Neural cell (in vitro differentiated cells): ENCODE measurements at regions not wholly inside any gene's neighbourhood (a gene's known extent, or its start where the extent isn't known, plus 50 kb on each side); places are given as distances from the start of the nearest gene placed in this dataset.

Experiments
- H2AFZ ChIP-seq: fragments of 200-600, 300-800 bp; sonication (generic), shearing (Covaris generic); 2 replicates; pipeline ENCODE4 v1.6.0; 2014; ENCODE audit warnings: low read depth, mild to moderate bottlenecking, antibody characterized with exemption, low read length, moderate library complexity
- H3F3A ChIP-seq: fragments of 200-600 bp; shearing (Covaris generic); 2 replicates; pipeline ENCODE4 v1.6.1; 2016; ENCODE audit warnings: mild to moderate bottlenecking, moderate library complexity, mixed read lengths, antibody characterized with exemption, low read length; ENCODE audit not compliant: insufficient read depth, poor library complexity, severe bottlenecking
- H3K27ac ChIP-seq: fragments of 200-600, 300-800 bp; sonication (generic), shearing (Covaris generic); 2 replicates; pipeline ENCODE4 v1.5.1; 2014; ENCODE audit warnings: mild to moderate bottlenecking, low read length, moderate library complexity
- H3K27me3 ChIP-seq: fragments of 300-800, 200-600 bp; sonication (generic), shearing (Covaris generic); 2 replicates; pipeline ENCODE4 v1.6.0; 2014; ENCODE audit warnings: mild to moderate bottlenecking, low read depth, low read length, moderate library complexity; ENCODE audit not compliant: insufficient read depth
- H3K36me3 ChIP-seq: fragments of 300-800, 200-600 bp; sonication (generic), shearing (Covaris generic); 2 replicates; pipeline ENCODE4 v1.5.1; 2014; ENCODE audit warnings: mild to moderate bottlenecking, antibody characterized with exemption, low read length, moderate library complexity; ENCODE audit not compliant: insufficient read depth
- H3K4me2 ChIP-seq: fragments of 300-800, 200-600 bp; sonication (generic), shearing (Covaris generic); 2 replicates; pipeline ENCODE4 v1.6.0; 2014; ENCODE audit warnings: mild to moderate bottlenecking, low read length
- H3K4me3 ChIP-seq: fragments of 300-800, 200-600 bp; sonication (generic), shearing (Covaris generic); 2 replicates; pipeline ENCODE4 v1.5.1; 2014; ENCODE audit warnings: mild to moderate bottlenecking, low read length, moderate library complexity
- H3K79me2 ChIP-seq: fragments of 200-600 bp; shearing (Covaris generic); replicated peaks from 2 replicates; pipeline ENCODE4 v1.6.0; 2014; ENCODE audit warnings: mild to moderate bottlenecking, low read length, moderate library complexity; ENCODE audit not compliant: insufficient read depth
- H3K9ac ChIP-seq: fragments of 300-800, 200-600 bp; sonication (generic), shearing (Covaris generic); 2 replicates; pipeline ENCODE4 v1.6.1; 2016; ENCODE audit warnings: mild to moderate bottlenecking, low read length, mixed read lengths
- H3K9me2 ChIP-seq: fragments of 200-600 bp; shearing (Covaris generic); 2 replicates; pipeline ENCODE4 v1.6.1; 2016; ENCODE audit warnings: mild to moderate bottlenecking, low read length, mixed read lengths; ENCODE audit not compliant: insufficient read depth
- H3K9me3 ChIP-seq: fragments of 200-600, 300-800 bp; sonication (generic), shearing (Covaris generic); 2 replicates; pipeline ENCODE4 v1.6.1; 2016; ENCODE audit warnings: mild to moderate bottlenecking, mixed run types, low read length, moderate library complexity, mixed read lengths
- H4K20me1 ChIP-seq: fragments of 200-600 bp; shearing (Covaris generic); 2 replicates; pipeline ENCODE4 v1.6.1; 2016; ENCODE audit warnings: mild to moderate bottlenecking, mixed run types; ENCODE audit not compliant: insufficient read depth
- CTCF ChIP-seq: fragments of 450-650 bp; IDR thresholded peaks from 2 replicates; pipeline ENCODE4 v1.5.1; 2014; ENCODE audit warnings: antibody characterized with exemption, mild to moderate bottlenecking, moderate library complexity; ENCODE audit not compliant: poor library complexity, severe bottlenecking
- EP300 ChIP-seq: fragments of 450-650 bp; conservative IDR thresholded peaks from 2 replicates; pipeline ENCODE4 v1.6.1; 2014; ENCODE audit warnings: antibody characterized with exemption, mild to moderate bottlenecking, moderate library complexity; ENCODE audit not compliant: poor library complexity, severe bottlenecking
- EZH2 ChIP-seq: fragments of 200-600, 300-800 bp; shearing (Covaris generic), sonication (generic); IDR thresholded peaks from 2 replicates; pipeline ENCODE4 v1.6.1; 2014; ENCODE audit warnings: antibody characterized with exemption, low read length, borderline replicate concordance, mild to moderate bottlenecking; ENCODE audit not compliant: insufficient read depth, poor library complexity, severe bottlenecking
- MXI1 ChIP-seq: fragments of 450-650 bp; conservative IDR thresholded peaks from 2 replicates; pipeline ENCODE4 v1.6.1; 2014; ENCODE audit warnings: antibody characterized with exemption, mild to moderate bottlenecking; ENCODE audit not compliant: poor library complexity, severe bottlenecking
- POLR2AphosphoS5 ChIP-seq: IDR thresholded peaks from 2 replicates; pipeline ENCODE4 v1.6.1; 2012
- RAD21 ChIP-seq: fragments of 450-650 bp; conservative IDR thresholded peaks from 2 replicates; pipeline ENCODE4 v1.6.1; 2014; ENCODE audit warnings: antibody characterized with exemption, mild to moderate bottlenecking, moderate library complexity
- REST ChIP-seq: IDR thresholded peaks from 2 replicates; pipeline ENCODE4 v1.6.1; 2012; ENCODE audit warnings: borderline replicate concordance
- SMC3 ChIP-seq: fragments of 450-650 bp; conservative IDR thresholded peaks from 2 replicates; pipeline ENCODE4 v1.6.1; 2014; ENCODE audit warnings: antibody characterized with exemption, mild to moderate bottlenecking, moderate library complexity; ENCODE audit not compliant: poor library complexity
- TAF1 ChIP-seq: IDR thresholded peaks from 2 replicates; pipeline ENCODE4 v1.6.1; 2012; ENCODE audit warnings: low read depth

GRCh38 chrX:127578395-127578794 is 473.8 kb downstream of the ACTRT1 start:
- H4K20me1 ChIP-seq = no peaks in the 10 kb centered on the region
- H2AFZ ChIP-seq = no peak overlapping the region
- H3K4me3 ChIP-seq = no peak overlapping the region
- no peaks in the 10 kb centered on the region for H3K9me2 ChIP-seq
- H3K36me3 ChIP-seq = no peaks in the 10 kb centered on the region
- no peak overlapping the region for H3K4me2 ChIP-seq
- no peaks in the 10 kb centered on the region for H3K27me3 ChIP-seq
- no peaks in the 10 kb centered on the region for H3F3A ChIP-seq
- no peaks in the 10 kb centered on the region for H3K79me2 ChIP-seq
- H3K9ac ChIP-seq = no peak overlapping the region
- TF ChIP-seq EP300 (no peak), EZH2 (no peak), REST (no peak), CTCF (no peak), POLR2AphosphoS5 (no peak)
- H3K9me3 ChIP-seq = no peaks in the 10 kb centered on the region
- no peak overlapping the region for H3K27ac ChIP-seq

GRCh38 chrX:127577884-127578283 is 474.3 kb downstream of the ACTRT1 start:
- Histone ChIP-seq H3K79me2 (no peaks in the 10 kb centered on the region), H3K27me3 (no peaks in the 10 kb centered on the region)

More at GRCh38 chrX:127577884-127578283, 474.3 kb downstream of the ACTRT1 start:
- no peak overlapping the region for H3K4me3 ChIP-seq
- no peak overlapping the region for H3K4me2 ChIP-seq
- H2AFZ ChIP-seq = no peak overlapping the region
- TF ChIP-seq REST (no peak), POLR2AphosphoS5 (no peak), MXI1 (no peak), EZH2 (no peak), TAF1 (no peak), SMC3 (no peak), RAD21 (no peak), CTCF (no peak), EP300 (no peak)
- no peaks in the 10 kb centered on the region for H3F3A ChIP-seq
- no peaks in the 10 kb centered on the region for H3K36me3 ChIP-seq
- no peaks in the 10 kb centered on the region for H3K9me3 ChIP-seq
- H3K9ac ChIP-seq = no peak overlapping the region
- H3K27ac ChIP-seq = no peak overlapping the region
- H4K20me1 ChIP-seq = no peaks in the 10 kb centered on the region
- no peaks in the 10 kb centered on the region for H3K9me2 ChIP-seq
